ENCODE measurements at regions not wholly inside any gene's neighbourhood (a gene's known extent, or its start where the extent isn't known, plus 50 kb on each side); places are given as distances from the start of the nearest gene placed in this dataset.

- TF ChIP-seq CTCF (IDR thresholded peaks at IDR 0.05), result no peak
- no peak overlapping the region for H3K27ac ChIP-seq
These were observed 146.6 kb downstream of the RDH14 start for GRCh38 chr2:18413676-18414396.

GRCh38 chr2:18412980-18413675 is 147.3 kb downstream of the RDH14 start:
- intact Hi-C loops (cut with DNase I), result no loop called here
- no peak overlapping the region for H3K4me3 ChIP-seq
- TF ChIP-seq CTCF (IDR thresholded peaks at IDR 0.05), result no peak
- no peak overlapping the region for H3K9ac ChIP-seq (ENCODE audit: low read depth in 2 of 2, low read length in 2 of 2)
- no peak for DNase-seq
- H3K27me3 ChIP-seq, result no peaks in the 10 kb centered on the region
- no peak overlapping the region for H3K27ac ChIP-seq
- no peaks in the 10 kb centered on the region for H3K36me3 ChIP-seq
- H3K4me1 ChIP-seq, result no peaks in the 10 kb centered on the region
- no peaks in the 10 kb centered on the region for H3K9me3 ChIP-seq

More at GRCh38 chr2:18413676-18414396, 146.6 kb downstream of the RDH14 start:
- Histone ChIP-seq H3K36me3 (no peaks in the 10 kb centered on the region), H3K4me3 (no peak overlapping the region), H3K9me3 (no peaks in the 10 kb centered on the region), H3K9ac (ENCODE audit: low read depth in 2 of 2, low read length in 2 of 2) (no peak overlapping the region), H3K27me3 (no peaks in the 10 kb centered on the region), H3K4me1 (no peaks in the 10 kb centered on the region)
- intact Hi-C loops (cut with DNase I), result no loop called here
- DNase-seq, result peak; percentile 24

GRCh38 chr2:18411626-18412025 is 148.8 kb downstream of the RDH14 start:
- no peaks in the 10 kb centered on the region for H3K27me3 ChIP-seq
- H3K4me3 ChIP-seq, result no peak overlapping the region
- H3K36me3 ChIP-seq, result no peaks in the 10 kb centered on the region
- no peak overlapping the region for H3K9ac ChIP-seq (ENCODE audit: low read depth in 2 of 2, low read length in 2 of 2)
- intact Hi-C loops (cut with DNase I), result no loop called here
- H3K9me3 ChIP-seq, result no peaks in the 10 kb centered on the region
- no peak overlapping the region for H3K27ac ChIP-seq
- no peak for TF ChIP-seq CTCF (IDR thresholded peaks at IDR 0.05)
- no peak for DNase-seq
- no peaks in the 10 kb centered on the region for H3K4me1 ChIP-seq

- no peaks in the 10 kb centered on the region for H3K27me3 ChIP-seq
- TF ChIP-seq CTCF (IDR thresholded peaks at IDR 0.05), result no peak
- H3K36me3 ChIP-seq, result no peaks in the 10 kb centered on the region
- H3K9me3 ChIP-seq, result no peaks in the 10 kb centered on the region
- H3K27ac ChIP-seq, result no peak overlapping the region
- no peak for DNase-seq
- no peaks in the 10 kb centered on the region for H3K4me1 ChIP-seq
- H3K9ac ChIP-seq (ENCODE audit: low read depth in 2 of 2, low read length in 2 of 2), result no peak overlapping the region
- H3K4me3 ChIP-seq, result no peak overlapping the region
- intact Hi-C loops (cut with DNase I), result no loop called here
These were observed 149.9 kb downstream of the RDH14 start for GRCh38 chr2:18410543-18410942.

- no peak overlapping the region for H3K4me3 ChIP-seq
- no peaks in the 10 kb centered on the region for H3K36me3 ChIP-seq
- intact Hi-C loops (cut with DNase I), result no loop called here
- H3K4me1 ChIP-seq, result no peaks in the 10 kb centered on the region
- TF ChIP-seq CTCF (IDR thresholded peaks at IDR 0.05), result no peak
- DNase-seq, result no peak
- H3K9ac ChIP-seq (ENCODE audit: low read depth in 2 of 2, low read length in 2 of 2), result no peak overlapping the region
- no peak overlapping the region for H3K27ac ChIP-seq
- H3K9me3 ChIP-seq, result no peaks in the 10 kb centered on the region
- no peaks in the 10 kb centered on the region for H3K27me3 ChIP-seq
These were observed 151.8 kb downstream of the RDH14 start for GRCh38 chr2:18408638-18409037.

Data from colonic mucosa (tissue), 4 donors.